Testis (tissue), 2 donors: ENCODE measurements at regions not wholly inside any gene's neighbourhood (a gene's known extent, or its start where the extent isn't known, plus 50 kb on each side); places are given as distances from the start of the nearest gene placed in this dataset.

Experiments used
- DNase-seq: peaks from one replicate; pipeline ENCODE4 v3.0.0-alpha.2; 2019
- H3K27ac ChIP-seq, 2 donors: fragments of 200-600 bp; sonication (generic); one replicate each; pipeline ENCODE4 v1.5.1; 2019
- H3K27me3 ChIP-seq: fragments of 200-600 bp; sonication (generic); one replicate; pipeline ENCODE4 v1.5.1; 2019
- H3K36me3 ChIP-seq: fragments of 200-600 bp; sonication (generic); one replicate; pipeline ENCODE4 v1.5.1; 2017; ENCODE audit warnings: low read depth; ENCODE audit errors: missing control alignments
- H3K4me1 ChIP-seq: fragments of 200-600 bp; sonication (generic); one replicate; pipeline ENCODE4 v1.5.1; 2019
- H3K4me3 ChIP-seq, 2 donors: fragments of 200-600 bp; sonication (generic); one replicate each; pipeline ENCODE4 v1.5.1; 2017 to 2019
- H3K9me3 ChIP-seq: fragments of 200-600 bp; sonication (generic); one replicate; pipeline ENCODE4 v1.5.1; 2017
- POLR2A ChIP-seq: fragments of 450-650 bp; IDR thresholded peaks from one replicate; pipeline ENCODE4 v1.6.1; 2017; ENCODE audit warnings: antibody characterized with exemption, mild to moderate bottlenecking, moderate library complexity
- WGBS, 2 donors: methylation state at CpG; one replicate each; pipeline ENCODE4 v1.1.5; 2018; 5-methylcytosine and 5-hydroxymethylcytosine counted together
- intact Hi-C: fragments of 100-400 bp; cut with DNase I; formaldehyde crosslinking; loops from one replicate; pipeline ENCODE4 v1.15.1; 2023; ENCODE audit warnings: low total_unique reads
- TF ChIP-seq, protein P1 (sequence below), 3 experiments: fragments of 450-650 bp in 2 of 3; fragments of 200-600 bp in 1 of 3; sonication (generic) in 1 of 3; IDR thresholded peaks; one replicate each; pipeline ENCODE4 v1.5.1; 2016 to 2019; ENCODE audit warnings: antibody characterized with exemption in 3 of 3, mild to moderate bottlenecking in 2 of 3, moderate library complexity in 1 of 3

DNA sequence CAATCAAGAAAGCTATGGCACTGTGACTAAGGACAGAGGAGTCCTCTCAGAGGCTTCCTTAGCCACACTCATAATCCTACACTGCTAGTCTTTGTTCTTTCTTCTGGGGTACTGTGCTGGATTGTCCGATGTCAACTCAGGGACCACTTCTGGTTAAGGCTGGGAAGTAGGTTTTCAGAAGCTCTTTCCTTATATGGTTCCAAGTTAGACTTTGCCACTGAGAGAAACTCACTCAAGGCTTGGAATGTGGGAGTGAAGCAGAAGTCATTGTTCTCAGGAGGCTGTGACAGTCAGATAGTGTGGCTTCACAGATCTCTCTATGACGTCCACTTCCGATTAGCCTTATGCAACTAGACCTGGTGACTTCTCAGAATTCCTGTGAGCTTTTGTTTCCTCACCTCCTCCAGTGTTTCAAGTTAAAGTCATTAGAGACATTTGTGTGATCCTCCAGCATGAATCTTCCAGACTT, 317.3 kb upstream of the F9 start:
- no peak for TF ChIP-seq POLR2A
- TF ChIP-seq, protein P1, sequence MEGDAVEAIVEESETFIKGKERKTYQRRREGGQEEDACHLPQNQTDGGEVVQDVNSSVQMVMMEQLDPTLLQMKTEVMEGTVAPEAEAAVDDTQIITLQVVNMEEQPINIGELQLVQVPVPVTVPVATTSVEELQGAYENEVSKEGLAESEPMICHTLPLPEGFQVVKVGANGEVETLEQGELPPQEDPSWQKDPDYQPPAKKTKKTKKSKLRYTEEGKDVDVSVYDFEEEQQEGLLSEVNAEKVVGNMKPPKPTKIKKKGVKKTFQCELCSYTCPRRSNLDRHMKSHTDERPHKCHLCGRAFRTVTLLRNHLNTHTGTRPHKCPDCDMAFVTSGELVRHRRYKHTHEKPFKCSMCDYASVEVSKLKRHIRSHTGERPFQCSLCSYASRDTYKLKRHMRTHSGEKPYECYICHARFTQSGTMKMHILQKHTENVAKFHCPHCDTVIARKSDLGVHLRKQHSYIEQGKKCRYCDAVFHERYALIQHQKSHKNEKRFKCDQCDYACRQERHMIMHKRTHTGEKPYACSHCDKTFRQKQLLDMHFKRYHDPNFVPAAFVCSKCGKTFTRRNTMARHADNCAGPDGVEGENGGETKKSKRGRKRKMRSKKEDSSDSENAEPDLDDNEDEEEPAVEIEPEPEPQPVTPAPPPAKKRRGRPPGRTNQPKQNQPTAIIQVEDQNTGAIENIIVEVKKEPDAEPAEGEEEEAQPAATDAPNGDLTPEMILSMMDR (IDR thresholded peaks at IDR 0.05): no peak
- H3K36me3 ChIP-seq: no peaks in the 10 kb centered on the region
- intact Hi-C loops: no loop called here
- WGBS, 2 donors: 83 to 85% methylated on average over 3 of the region's 3 CpGs
- H3K4me1 ChIP-seq: no peaks in the 10 kb centered on the region
- peak; percentile 16 for DNase-seq
- H3K27ac ChIP-seq: no peak overlapping the region
- no peaks in the 10 kb centered on the region for H3K9me3 ChIP-seq
- H3K4me3 ChIP-seq: no peak overlapping the region
- no peaks in the 10 kb centered on the region for H3K27me3 ChIP-seq

DNA sequence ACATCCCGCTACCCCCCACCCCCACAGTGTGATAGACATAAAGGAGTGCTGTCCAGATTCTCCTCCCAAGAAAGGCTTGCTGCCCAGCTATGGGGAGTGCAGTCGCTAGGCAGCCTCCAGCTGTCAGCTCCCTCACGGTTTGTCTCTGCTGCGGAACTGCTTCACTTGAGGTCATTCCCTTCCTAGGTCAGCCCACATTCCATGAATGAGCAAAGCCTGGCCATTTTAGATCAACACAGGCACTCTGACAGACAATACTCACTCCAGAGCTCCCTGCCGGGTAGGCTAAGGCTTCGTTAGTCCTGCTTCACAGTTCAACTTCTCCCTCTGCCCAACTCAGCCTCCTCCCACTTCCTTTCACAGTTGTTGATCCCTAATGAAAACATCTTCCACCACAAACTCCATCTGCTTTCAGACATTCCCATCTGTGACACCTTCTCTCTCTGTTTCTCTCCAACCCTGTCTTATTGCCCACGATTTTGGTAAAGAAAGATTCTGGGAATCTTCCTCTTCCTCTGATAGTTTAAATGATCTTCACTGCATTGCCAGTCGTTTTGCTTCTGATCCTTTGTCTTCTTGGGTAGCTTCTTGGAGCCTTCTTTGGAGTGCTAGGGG, 318.9 kb upstream of the F9 start:
- 49 to 66% methylated on average over 4 to 8 of the region's 8 CpGs for WGBS, 2 donors
- DNase-seq: no peak

DNA sequence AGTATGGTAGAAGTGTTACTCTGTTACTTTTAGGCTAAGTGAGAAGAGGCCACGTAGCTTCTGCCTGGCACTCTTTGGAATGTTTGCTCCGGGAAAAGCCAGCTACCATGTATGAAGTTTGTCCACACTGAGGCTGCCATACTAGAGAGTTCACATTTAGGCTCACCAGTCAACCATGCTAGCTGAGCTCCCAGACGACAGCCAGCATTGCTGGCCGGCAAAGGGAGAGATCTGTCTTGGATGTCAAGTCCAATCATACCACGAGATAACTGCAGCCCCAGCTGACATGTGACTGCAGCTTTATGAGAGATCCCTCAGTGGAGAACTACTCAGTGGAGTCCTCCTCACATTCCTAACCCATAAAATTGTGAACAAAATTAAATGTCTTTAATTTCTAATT, 321.2 kb upstream of the F9 start:
- Histone ChIP-seq H3K27ac (no peak overlapping the region), H3K4me1 (no peaks in the 10 kb centered on the region), H3K36me3 (no peaks in the 10 kb centered on the region), H3K27me3 (no peaks in the 10 kb centered on the region), H3K4me3 (no peak overlapping the region), H3K9me3 (no peaks in the 10 kb centered on the region)
- WGBS, 2 donors: 59 to 76% methylated on average over 2 to 5 of the region's 5 CpGs
- intact Hi-C loops: no loop called here
- no peak for DNase-seq
- TF ChIP-seq POLR2A: no peak
- TF ChIP-seq, protein P1 (IDR thresholded peaks at IDR 0.05): no peak

More for the DNA sequence above, 318.9 kb upstream of the F9 start:
- intact Hi-C loops: no loop called here
- TF ChIP-seq, protein P1 (IDR thresholded peaks at IDR 0.05): no peak
- TF ChIP-seq POLR2A: no peak
- H3K9me3 ChIP-seq: no peaks in the 10 kb centered on the region
- H3K36me3 ChIP-seq: no peaks in the 10 kb centered on the region
- no peaks in the 10 kb centered on the region for H3K4me1 ChIP-seq
- H3K27ac ChIP-seq: no peak overlapping the region
- H3K27me3 ChIP-seq: no peaks in the 10 kb centered on the region
- H3K4me3 ChIP-seq: no peak overlapping the region

DNA sequence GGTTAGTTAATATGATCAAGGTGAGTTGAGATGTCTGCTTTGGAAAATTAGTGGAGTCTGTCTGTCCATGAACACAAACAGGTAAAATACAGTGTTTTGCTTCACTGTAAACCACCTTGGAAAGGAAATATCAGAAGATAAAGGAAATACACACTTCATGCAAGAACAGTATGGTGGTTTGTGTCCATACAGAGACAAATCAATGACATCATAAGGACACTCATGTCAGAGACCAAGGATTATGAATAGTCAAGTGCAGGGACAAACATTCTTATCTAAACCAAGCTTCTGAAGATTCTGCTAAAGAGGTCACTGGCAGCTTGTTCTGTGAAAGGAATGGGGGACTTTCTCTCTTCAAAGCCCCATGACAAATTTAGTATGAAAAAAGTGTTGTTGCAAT, 322.9 kb upstream of the F9 start:
- Histone ChIP-seq H3K4me1 (no peaks in the 10 kb centered on the region), H3K9me3 (no peaks in the 10 kb centered on the region), H3K4me3 (no peak overlapping the region), H3K36me3 (no peaks in the 10 kb centered on the region), H3K27ac (no peak overlapping the region), H3K27me3 (no peaks in the 10 kb centered on the region)
- no peak for DNase-seq
- intact Hi-C loops: no loop called here
- no peak for TF ChIP-seq POLR2A
- TF ChIP-seq, protein P1 (IDR thresholded peaks at IDR 0.05): no peak

DNA sequence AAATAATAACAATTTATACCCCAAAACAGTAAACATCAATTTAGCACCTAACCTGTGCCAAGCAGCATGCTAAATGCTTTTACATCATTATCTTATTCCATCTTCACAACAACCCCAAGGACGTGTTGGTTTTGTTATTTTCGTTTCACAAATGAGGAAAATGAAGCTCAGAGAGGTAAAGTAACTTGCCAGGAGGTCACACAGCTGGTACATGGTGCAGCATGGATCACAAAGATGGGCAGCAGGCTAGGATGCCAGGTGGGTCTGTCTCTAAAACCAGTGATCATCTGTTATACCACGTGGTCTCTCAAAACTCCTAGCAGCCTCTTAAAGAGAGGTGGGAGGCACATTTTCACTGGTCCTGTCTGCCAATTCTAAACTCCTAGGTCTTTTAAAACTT, 323.6 kb upstream of the F9 start:
- Histone ChIP-seq H3K36me3 (no peaks in the 10 kb centered on the region), H3K9me3 (no peaks in the 10 kb centered on the region), H3K4me1 (no peaks in the 10 kb centered on the region), H3K4me3 (no peak overlapping the region), H3K27ac (no peak overlapping the region), H3K27me3 (no peaks in the 10 kb centered on the region)
- WGBS, 2 donors: 69 to 71% methylated on average over 3 of the region's 3 CpGs
- no peak for DNase-seq
- TF ChIP-seq, protein P1 (IDR thresholded peaks at IDR 0.05): no peak
- no peak for TF ChIP-seq POLR2A
- intact Hi-C loops: no loop called here
